H9 (cell line): ENCODE measurements at regions not wholly inside any gene's neighbourhood (a gene's known extent, or its start where the extent isn't known, plus 50 kb on each side); places are given as distances from the start of the nearest gene placed in this dataset.

ENCODE experiments used
- DNase-seq: peaks from one replicate; pipeline ENCODE4 v3.0.0-alpha.2; 2017
- H2AFZ ChIP-seq: one replicate; pipeline ENCODE4 v1.6.1; 2013; ENCODE audit warnings: mild to moderate bottlenecking, low read length, control low read depth, moderate library complexity
- H2AK5ac ChIP-seq: 2 replicates; pipeline ENCODE4 v1.6.1; 2013; ENCODE audit warnings: low read length, control low read depth, mixed read lengths; ENCODE audit not compliant: insufficient read length
- H2BK120ac ChIP-seq: one replicate; pipeline ENCODE4 v1.6.1; 2013; ENCODE audit warnings: low read depth, mild to moderate bottlenecking, low read length, control low read depth, inconsistent platforms; ENCODE audit not compliant: poor library complexity, severe bottlenecking
- H2BK12ac ChIP-seq: 2 replicates; pipeline ENCODE4 v1.6.1; 2013; ENCODE audit warnings: low read length, control low read depth, mixed read lengths, low read depth; ENCODE audit not compliant: insufficient read length
- H2BK15ac ChIP-seq: 2 replicates; pipeline ENCODE4 v1.6.1; 2013; ENCODE audit warnings: low read depth, low read length, control low read depth
- H2BK20ac ChIP-seq: one replicate; pipeline ENCODE4 v1.6.1; 2013; ENCODE audit warnings: low read depth, mild to moderate bottlenecking, low read length, control low read depth, inconsistent platforms; ENCODE audit not compliant: poor library complexity, severe bottlenecking
- H2BK5ac ChIP-seq: 2 replicates; pipeline ENCODE4 v1.6.1; 2013; ENCODE audit warnings: low read length, control low read depth, mixed read lengths; ENCODE audit not compliant: insufficient read length
- H3K14ac ChIP-seq: 2 replicates; pipeline ENCODE4 v1.6.1; 2013; ENCODE audit warnings: low read length, control low read depth; ENCODE audit not compliant: insufficient read depth
- H3K18ac ChIP-seq: 2 replicates; pipeline ENCODE4 v1.6.1; 2013; ENCODE audit warnings: low read depth, mild to moderate bottlenecking, mixed read lengths, low read length, control low read depth; ENCODE audit not compliant: insufficient read length
- H3K23ac ChIP-seq: 2 replicates; pipeline ENCODE4 v1.6.1; 2013; ENCODE audit warnings: low read length, control low read depth, mixed read lengths, low read depth; ENCODE audit not compliant: insufficient read length
- H3K23me2 ChIP-seq: 2 replicates; pipeline ENCODE4 v1.6.1; 2013; ENCODE audit warnings: low read depth, mild to moderate bottlenecking, mixed read lengths, low read length, control low read depth; ENCODE audit not compliant: insufficient read length, poor library complexity, severe bottlenecking
- H3K27ac ChIP-seq: 2 replicates; pipeline ENCODE4 v1.5.1; 2013; ENCODE audit warnings: low read length, control low read depth, mixed read lengths, low read depth; ENCODE audit not compliant: insufficient read length
- H3K27me3 ChIP-seq: 2 replicates; pipeline ENCODE4 v1.6.1; 2013; ENCODE audit warnings: low read length, control low read depth, inconsistent platforms; ENCODE audit not compliant: insufficient read depth
- H3K4ac ChIP-seq: 2 replicates; pipeline ENCODE4 v1.6.1; 2013; ENCODE audit warnings: low read depth, mild to moderate bottlenecking, control low read depth, inconsistent platforms, low read length, moderate library complexity
- H3K4me1 ChIP-seq: 2 replicates; pipeline ENCODE4 v1.6.1; 2013; ENCODE audit warnings: low read length, control low read depth, inconsistent platforms; ENCODE audit not compliant: insufficient read depth
- H3K4me2 ChIP-seq: 2 replicates; pipeline ENCODE4 v1.6.1; 2013; ENCODE audit warnings: low read length, control low read depth, mixed read lengths; ENCODE audit not compliant: insufficient read length, insufficient read depth
- H3K56ac ChIP-seq: 2 replicates; pipeline ENCODE4 v1.6.1; 2013; ENCODE audit warnings: low read depth, mild to moderate bottlenecking, mixed read lengths, low read length, control low read depth; ENCODE audit not compliant: insufficient read length
- H3K79me1 ChIP-seq: 2 replicates; pipeline ENCODE4 v1.6.1; 2013; ENCODE audit warnings: low read depth, mild to moderate bottlenecking, moderate library complexity, low read length, control low read depth, inconsistent platforms; ENCODE audit not compliant: insufficient read depth, poor library complexity, severe bottlenecking
- H3K79me2 ChIP-seq: 2 replicates; pipeline ENCODE4 v1.6.1; 2013; ENCODE audit warnings: low read length, control low read depth, inconsistent platforms; ENCODE audit not compliant: insufficient read depth
- H3K9ac ChIP-seq: 2 replicates; pipeline ENCODE4 v1.6.1; 2013; ENCODE audit warnings: low read length, control low read depth, mixed read lengths; ENCODE audit not compliant: insufficient read length; ENCODE audit errors: extremely low read depth
- H3K9me3 ChIP-seq: one replicate; pipeline ENCODE4 v1.6.1; 2013; ENCODE audit warnings: low read depth, low read length, inconsistent platforms; ENCODE audit not compliant: control insufficient read depth
- H3T11ph ChIP-seq: one replicate; pipeline ENCODE4 v1.6.1; 2013; ENCODE audit warnings: mild to moderate bottlenecking, low read length, control low read depth, inconsistent platforms
- H4K20me1 ChIP-seq: one replicate; pipeline ENCODE4 v1.6.1; 2013; ENCODE audit not compliant: control insufficient read depth, insufficient read length, insufficient read depth
- H4K5ac ChIP-seq: 2 replicates; pipeline ENCODE4 v1.6.1; 2013; ENCODE audit warnings: low read depth, mild to moderate bottlenecking, mixed read lengths, low read length, control low read depth; ENCODE audit not compliant: insufficient read length
- H4K8ac ChIP-seq: replicated peaks from 2 replicates; pipeline ENCODE4 v1.6.1; 2013; ENCODE audit warnings: low read length, control low read depth, mixed read lengths, low read depth; ENCODE audit not compliant: insufficient read length
- H4K91ac ChIP-seq: 2 replicates; pipeline ENCODE4 v1.6.1; 2013; ENCODE audit warnings: low read depth, mild to moderate bottlenecking, moderate library complexity, mixed read lengths, low read length, control low read depth; ENCODE audit not compliant: insufficient read length
- H3K27ac Mint-ChIP-seq, 3 experiments: 2 replicates in 2 of 3; 3 replicates in 1 of 3; pipeline ENCODE4 v1.8.0; 2020 to 2021; ENCODE audit warnings: mixed read lengths in 3 of 3, mild to moderate bottlenecking in 1 of 3, moderate library complexity in 1 of 3
- H3K27me3 Mint-ChIP-seq: 2 replicates; pipeline ENCODE4 v1.8.0; 2021; ENCODE audit warnings: low read depth, mild to moderate bottlenecking, moderate library complexity, mixed read lengths
- H3K36me3 Mint-ChIP-seq, 3 experiments: 2 replicates in 2 of 3; 3 replicates in 1 of 3; pipeline ENCODE4 v1.8.0; 2020 to 2021; ENCODE audit warnings: low read depth in 3 of 3, mixed read lengths in 3 of 3; ENCODE audit not compliant: insufficient read depth in 1 of 3
- H3K4me1 Mint-ChIP-seq, 2 experiments: 2 replicates each; pipeline ENCODE4 v1.8.0; 2020; ENCODE audit warnings: mixed read lengths in 2 of 2
- H3K4me3 Mint-ChIP-seq, 2 experiments: 2 replicates in 1 of 2; 3 replicates in 1 of 2; pipeline ENCODE4 v1.8.0; 2020 to 2021; ENCODE audit warnings: mild to moderate bottlenecking in 2 of 2, mixed read lengths in 2 of 2, moderate library complexity in 1 of 2
- H3K9me3 Mint-ChIP-seq, 2 experiments: 2 replicates in 1 of 2; 3 replicates in 1 of 2; pipeline ENCODE4 v1.8.0; 2020; ENCODE audit warnings: mild to moderate bottlenecking in 2 of 2, mixed read lengths in 2 of 2, moderate library complexity in 1 of 2
- WGBS: extraction: QIAGEN DNeasy Blood & Tissue Kit; methylation state at CpG from one replicate; pipeline ENCODE4 v1.1.7; 2013; ENCODE audit warnings: missing lambda C conversion rate, low lambda C conversion rate, mixed read lengths; ENCODE audit not compliant: insufficient read length; ENCODE audit errors: extremely low coverage; 5-methylcytosine and 5-hydroxymethylcytosine counted together
- TF ChIP-seq, protein P1 (sequence below): fragments of 200-600 bp; sonication (generic); conservative IDR thresholded peaks from 3 replicates; pipeline ENCODE4 v1.8.0; 2021; ENCODE audit warnings: antibody characterized with exemption, mild to moderate bottlenecking

DNA sequence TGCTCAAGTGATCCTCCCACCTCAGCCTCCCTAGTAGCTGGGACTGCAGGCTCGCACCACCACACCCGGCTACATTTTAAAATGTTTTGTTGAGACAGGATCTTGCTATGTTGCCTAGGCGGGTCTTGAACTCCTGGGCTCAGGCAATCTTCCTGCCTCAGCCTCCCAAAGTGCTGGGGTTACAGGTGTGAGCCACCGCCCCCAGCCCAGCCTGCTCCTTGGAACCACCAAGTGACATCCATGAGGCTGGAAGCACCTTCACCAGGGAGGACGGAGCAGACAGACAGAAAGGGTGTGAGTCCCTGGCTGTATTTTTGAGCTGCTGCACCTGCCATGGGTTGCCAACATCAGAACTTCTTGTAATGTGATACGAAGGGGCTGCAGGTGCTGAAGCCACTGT is 62.3 kb upstream of the UBE3C start:
- Mint-ChIP-seq H3K4me3 (no peak overlapping the region), H3K27me3 (peaks cover 68% of the 10 kb centered on the region), H3K4me1 (peaks cover 8 to 12% of the 10 kb centered on the region in 2 experiments; a peak in 2 of 4 replicates), H3K36me3 (no peaks in the 10 kb centered on the region), H3K27ac (no peak overlapping the region), H3K9me3 (no peaks in the 10 kb centered on the region)
- H3K23ac ChIP-seq = no peak overlapping the region
- no peak overlapping the region for H3K4ac ChIP-seq
- peaks cover 2% of the 10 kb centered on the region; the same call in 1 of the 2 replicates for H3K27me3 ChIP-seq
- H3K14ac ChIP-seq = no peak overlapping the region
- H4K5ac ChIP-seq = no peak overlapping the region
- H2AK5ac ChIP-seq = no peak overlapping the region
- no peaks in the 10 kb centered on the region for H3K4me1 ChIP-seq
- TF ChIP-seq, protein P1, sequence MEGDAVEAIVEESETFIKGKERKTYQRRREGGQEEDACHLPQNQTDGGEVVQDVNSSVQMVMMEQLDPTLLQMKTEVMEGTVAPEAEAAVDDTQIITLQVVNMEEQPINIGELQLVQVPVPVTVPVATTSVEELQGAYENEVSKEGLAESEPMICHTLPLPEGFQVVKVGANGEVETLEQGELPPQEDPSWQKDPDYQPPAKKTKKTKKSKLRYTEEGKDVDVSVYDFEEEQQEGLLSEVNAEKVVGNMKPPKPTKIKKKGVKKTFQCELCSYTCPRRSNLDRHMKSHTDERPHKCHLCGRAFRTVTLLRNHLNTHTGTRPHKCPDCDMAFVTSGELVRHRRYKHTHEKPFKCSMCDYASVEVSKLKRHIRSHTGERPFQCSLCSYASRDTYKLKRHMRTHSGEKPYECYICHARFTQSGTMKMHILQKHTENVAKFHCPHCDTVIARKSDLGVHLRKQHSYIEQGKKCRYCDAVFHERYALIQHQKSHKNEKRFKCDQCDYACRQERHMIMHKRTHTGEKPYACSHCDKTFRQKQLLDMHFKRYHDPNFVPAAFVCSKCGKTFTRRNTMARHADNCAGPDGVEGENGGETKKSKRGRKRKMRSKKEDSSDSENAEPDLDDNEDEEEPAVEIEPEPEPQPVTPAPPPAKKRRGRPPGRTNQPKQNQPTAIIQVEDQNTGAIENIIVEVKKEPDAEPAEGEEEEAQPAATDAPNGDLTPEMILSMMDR = no peak
- H3K4me2 ChIP-seq = no peak overlapping the region
- H4K8ac ChIP-seq = no peak overlapping the region
- no peak overlapping the region for H2BK5ac ChIP-seq
- no peaks in the 10 kb centered on the region for H3K9me3 ChIP-seq
- H3K9ac ChIP-seq = no peak overlapping the region
- H2AFZ ChIP-seq = no peak overlapping the region
- H4K20me1 ChIP-seq = no peaks in the 10 kb centered on the region
- H3T11ph ChIP-seq = no peak overlapping the region
- no peak overlapping the region for H3K56ac ChIP-seq
- WGBS = no CpG with 5 or more reads among the region's 6 CpGs
- H3K27ac ChIP-seq = no peak overlapping the region
- H2BK12ac ChIP-seq = no peak overlapping the region
- DNase-seq = no peak
- H4K91ac ChIP-seq = no peak overlapping the region
- no peak overlapping the region for H2BK120ac ChIP-seq
- peaks cover 10% of the 10 kb centered on the region for H3K23me2 ChIP-seq
- H2BK20ac ChIP-seq = no peak overlapping the region
- no peaks in the 10 kb centered on the region for H3K79me1 ChIP-seq
- H2BK15ac ChIP-seq = no peak overlapping the region
- H3K79me2 ChIP-seq = no peaks in the 10 kb centered on the region
- H3K18ac ChIP-seq = no peak overlapping the region
